ENCODE measurements at regions not wholly inside any gene's neighbourhood (a gene's known extent, or its start where the extent isn't known, plus 50 kb on each side); places are given as distances from the start of the nearest gene placed in this dataset.

DNA sequence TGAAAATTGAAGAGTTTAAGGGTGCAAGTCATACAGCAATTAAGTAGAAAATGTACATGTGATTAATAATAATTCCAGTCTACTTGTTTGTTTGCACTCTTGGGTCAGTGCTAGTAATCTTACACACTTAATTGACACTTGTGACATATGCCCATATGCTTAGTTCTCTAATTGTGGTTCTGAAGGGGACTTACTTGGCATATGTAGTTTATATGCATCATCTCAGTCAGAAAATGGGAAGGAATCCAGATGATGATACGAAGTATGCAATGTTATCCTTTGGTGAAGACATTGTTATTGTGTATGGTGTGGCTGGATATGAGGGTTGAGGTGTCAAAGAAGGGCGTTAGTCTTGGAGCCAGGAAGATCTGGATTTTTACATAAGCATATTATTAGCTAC is 193.5 kb upstream of the HDAC9 start:
- no peaks in the 10 kb centered on the region for H3K4me1 ChIP-seq
- DNase-seq: no peak
- H3K9me3 ChIP-seq: no peaks in the 10 kb centered on the region
- H3K36me3 ChIP-seq: no peaks in the 10 kb centered on the region
- no peak overlapping the region for H3K27ac ChIP-seq
- TF ChIP-seq POLR2A (IDR thresholded peaks at IDR 0.05) (no peak), CTCF (IDR thresholded peaks at IDR 0.05) (no peak)
- no peaks in the 10 kb centered on the region for H3K27me3 ChIP-seq
- intact Hi-C loops (cut with DNase I; ENCODE audit: low total_unique reads): no loop called here
- H3K4me3 ChIP-seq: no peak overlapping the region

DNA sequence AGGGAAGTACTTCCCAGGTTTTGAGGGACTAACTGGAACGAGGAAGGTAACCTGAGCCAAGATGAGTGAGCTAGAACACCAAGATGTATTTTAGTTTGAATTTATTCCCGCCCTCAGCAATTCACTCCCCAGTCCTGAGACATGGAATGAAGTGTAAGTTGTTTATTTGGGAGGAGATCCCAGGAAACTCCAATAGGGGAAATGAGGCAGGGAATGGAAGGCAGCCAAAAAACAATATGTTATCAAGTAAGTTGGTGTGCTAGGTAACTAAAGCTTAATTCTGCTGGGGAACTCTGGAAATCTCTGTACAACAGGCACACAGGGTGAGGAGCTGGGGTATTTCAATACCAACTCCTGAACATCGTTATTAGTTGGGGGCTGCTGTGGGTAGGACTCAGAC is 189.7 kb upstream of the HDAC9 start:
- no peak for DNase-seq
- Histone ChIP-seq H3K4me1 (no peaks in the 10 kb centered on the region), H3K27ac (no peak overlapping the region), H3K4me3 (no peak overlapping the region), H3K9me3 (no peaks in the 10 kb centered on the region), H3K27me3 (no peaks in the 10 kb centered on the region), H3K36me3 (no peaks in the 10 kb centered on the region)
- TF ChIP-seq CTCF (IDR thresholded peaks at IDR 0.05): no peak
- no peak for TF ChIP-seq POLR2A (IDR thresholded peaks at IDR 0.05)
- intact Hi-C loops (cut with DNase I; ENCODE audit: low total_unique reads): no loop called here

- intact Hi-C loops (cut with DNase I; ENCODE audit: low total_unique reads): no loop called here
Observed at GRCh38 chr7:18306696-18307095, 188.9 kb upstream of the HDAC9 start.

GRCh38 chr7:18308938-18309337 is 186.6 kb upstream of the HDAC9 start:
- DNase-seq: no peak
- H3K4me3 ChIP-seq: no peak overlapping the region
- no peaks in the 10 kb centered on the region for H3K9me3 ChIP-seq
- H3K4me1 ChIP-seq: no peaks in the 10 kb centered on the region
- no peaks in the 10 kb centered on the region for H3K36me3 ChIP-seq
- H3K27ac ChIP-seq: no peak overlapping the region
- intact Hi-C loops (cut with DNase I; ENCODE audit: low total_unique reads): no loop called here
- TF ChIP-seq CTCF (IDR thresholded peaks at IDR 0.05) (no peak), POLR2A (IDR thresholded peaks at IDR 0.05) (no peak)
- no peaks in the 10 kb centered on the region for H3K27me3 ChIP-seq

More at GRCh38 chr7:18306696-18307095, 188.9 kb upstream of the HDAC9 start:
- H3K36me3 ChIP-seq: no peaks in the 10 kb centered on the region
- H3K27me3 ChIP-seq: no peaks in the 10 kb centered on the region
- no peaks in the 10 kb centered on the region for H3K9me3 ChIP-seq
- H3K4me3 ChIP-seq: no peak overlapping the region
- H3K4me1 ChIP-seq: no peaks in the 10 kb centered on the region
- TF ChIP-seq POLR2A (IDR thresholded peaks at IDR 0.05) (no peak), CTCF (IDR thresholded peaks at IDR 0.05) (no peak)
- H3K27ac ChIP-seq: no peak overlapping the region
- no peak for DNase-seq

GRCh38 chr7:18312482-18312881 is 183.1 kb upstream of the HDAC9 start:
- intact Hi-C loops (cut with DNase I; ENCODE audit: low total_unique reads): no loop called here
- no peak for TF ChIP-seq POLR2A (IDR thresholded peaks at IDR 0.05)
- TF ChIP-seq CTCF (IDR thresholded peaks at IDR 0.05): no peak
- Histone ChIP-seq H3K4me1 (no peaks in the 10 kb centered on the region), H3K9me3 (no peaks in the 10 kb centered on the region), H3K27ac (no peak overlapping the region), H3K4me3 (no peak overlapping the region), H3K27me3 (no peaks in the 10 kb centered on the region), H3K36me3 (no peaks in the 10 kb centered on the region)
- DNase-seq: no peak
